ENCODE measurements at regions not wholly inside any gene's neighbourhood (a gene's known extent, or its start where the extent isn't known, plus 50 kb on each side); places are given as distances from the start of the nearest gene placed in this dataset.

GRCh38 chr1:72498371-72498770, 216.0 kb upstream of the NEGR1 start:
- TF ChIP-seq, protein P1, sequence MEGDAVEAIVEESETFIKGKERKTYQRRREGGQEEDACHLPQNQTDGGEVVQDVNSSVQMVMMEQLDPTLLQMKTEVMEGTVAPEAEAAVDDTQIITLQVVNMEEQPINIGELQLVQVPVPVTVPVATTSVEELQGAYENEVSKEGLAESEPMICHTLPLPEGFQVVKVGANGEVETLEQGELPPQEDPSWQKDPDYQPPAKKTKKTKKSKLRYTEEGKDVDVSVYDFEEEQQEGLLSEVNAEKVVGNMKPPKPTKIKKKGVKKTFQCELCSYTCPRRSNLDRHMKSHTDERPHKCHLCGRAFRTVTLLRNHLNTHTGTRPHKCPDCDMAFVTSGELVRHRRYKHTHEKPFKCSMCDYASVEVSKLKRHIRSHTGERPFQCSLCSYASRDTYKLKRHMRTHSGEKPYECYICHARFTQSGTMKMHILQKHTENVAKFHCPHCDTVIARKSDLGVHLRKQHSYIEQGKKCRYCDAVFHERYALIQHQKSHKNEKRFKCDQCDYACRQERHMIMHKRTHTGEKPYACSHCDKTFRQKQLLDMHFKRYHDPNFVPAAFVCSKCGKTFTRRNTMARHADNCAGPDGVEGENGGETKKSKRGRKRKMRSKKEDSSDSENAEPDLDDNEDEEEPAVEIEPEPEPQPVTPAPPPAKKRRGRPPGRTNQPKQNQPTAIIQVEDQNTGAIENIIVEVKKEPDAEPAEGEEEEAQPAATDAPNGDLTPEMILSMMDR (conservative IDR thresholded peaks at IDR 0.05): no peak
- WGBS, 2 experiments (ENCODE audit: insufficient coverage in 1 of 2, insufficient read length in 1 of 2): 92 to 97% methylated on average over 3 to 5 of the region's 5 CpGs
- no peaks in the 10 kb centered on the region for H3K9me3 Mint-ChIP-seq

DNA sequence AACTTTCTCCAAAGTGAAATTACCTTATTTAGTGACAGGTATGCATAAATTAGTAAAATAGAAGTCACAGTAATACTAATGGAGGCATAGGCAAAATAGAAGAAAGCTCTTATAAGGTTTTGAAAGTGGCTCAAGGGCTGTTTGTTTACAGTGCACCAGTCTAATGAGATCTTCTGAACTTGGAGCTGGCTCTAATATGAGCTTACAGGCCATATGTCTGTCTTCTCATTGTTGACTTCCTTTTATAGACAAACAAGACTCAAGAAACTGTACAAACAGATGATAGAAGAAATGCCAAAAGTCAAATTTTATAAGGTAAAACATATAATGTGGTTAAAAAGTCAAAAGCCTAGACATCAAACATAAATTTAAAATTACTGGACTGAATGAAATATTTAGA, 207.5 kb upstream of the NEGR1 start:
- no peaks in the 10 kb centered on the region for H3K9me3 ChIP-seq (ENCODE audit: control insufficient read depth, low read length)
- H3K4me3 Mint-ChIP-seq: no peak overlapping the region
- DNase-seq: no peak
- H3K36me3 ChIP-seq (ENCODE audit: control insufficient read depth, insufficient read depth, low read length): no peaks in the 10 kb centered on the region
- no peak overlapping the region for H3K9ac ChIP-seq (ENCODE audit: extremely low read depth, low read length, poor library complexity, severe bottlenecking)
- H3K4me3 ChIP-seq (ENCODE audit: low read length): no peak overlapping the region
- TF ChIP-seq, protein P1 (conservative IDR thresholded peaks at IDR 0.05): no peak
- no peaks in the 10 kb centered on the region for H3K4me1 Mint-ChIP-seq
- H3K27me3 ChIP-seq (ENCODE audit: control insufficient read depth, insufficient read depth, low read length, poor library complexity, severe bottlenecking): no peaks in the 10 kb centered on the region
- no peak overlapping the region for H3K27ac Mint-ChIP-seq
- H3K27me3 Mint-ChIP-seq (ENCODE audit: insufficient read depth): no peaks in the 10 kb centered on the region
- H3K4me1 ChIP-seq (ENCODE audit: control insufficient read depth, insufficient read depth, low read length): no peaks in the 10 kb centered on the region
- H3K9me3 Mint-ChIP-seq: no peaks in the 10 kb centered on the region
- H3K27ac ChIP-seq (ENCODE audit: low read depth, low read length): no peak overlapping the region
- H3K36me3 Mint-ChIP-seq (ENCODE audit: low read depth): no peaks in the 10 kb centered on the region

More at GRCh38 chr1:72498371-72498770, 216.0 kb upstream of the NEGR1 start:
- Histone ChIP-seq H3K9me3 (ENCODE audit: control insufficient read depth, low read length) (no peaks in the 10 kb centered on the region), H3K9ac (ENCODE audit: extremely low read depth, low read length, poor library complexity, severe bottlenecking) (no peak overlapping the region), H3K4me1 (ENCODE audit: control insufficient read depth, insufficient read depth, low read length) (no peaks in the 10 kb centered on the region), H3K27ac (ENCODE audit: low read depth, low read length) (no peak overlapping the region), H3K36me3 (ENCODE audit: control insufficient read depth, insufficient read depth, low read length) (no peaks in the 10 kb centered on the region), H3K4me3 (ENCODE audit: low read length) (no peak overlapping the region), H3K27me3 (ENCODE audit: control insufficient read depth, insufficient read depth, low read length, poor library complexity, severe bottlenecking) (no peaks in the 10 kb centered on the region)
- Mint-ChIP-seq H3K36me3 (ENCODE audit: low read depth) (no peaks in the 10 kb centered on the region), H3K27ac (no peak overlapping the region), H3K4me3 (no peak overlapping the region), H3K27me3 (ENCODE audit: insufficient read depth) (no peaks in the 10 kb centered on the region), H3K4me1 (peaks cover 4% of the 10 kb centered on the region)
- DNase-seq: no peak

- Histone ChIP-seq H3K27ac (ENCODE audit: low read depth, low read length) (no peak overlapping the region), H3K27me3 (ENCODE audit: control insufficient read depth, insufficient read depth, low read length, poor library complexity, severe bottlenecking) (no peaks in the 10 kb centered on the region), H3K4me1 (ENCODE audit: control insufficient read depth, insufficient read depth, low read length) (no peaks in the 10 kb centered on the region), H3K36me3 (ENCODE audit: control insufficient read depth, insufficient read depth, low read length) (no peaks in the 10 kb centered on the region), H3K4me3 (ENCODE audit: low read length) (no peak overlapping the region), H3K9me3 (ENCODE audit: control insufficient read depth, low read length) (no peaks in the 10 kb centered on the region), H3K9ac (ENCODE audit: extremely low read depth, low read length, poor library complexity, severe bottlenecking) (no peak overlapping the region)
- no peak overlapping the region for H3K4me3 Mint-ChIP-seq
- WGBS, 2 experiments (ENCODE audit: insufficient coverage in 1 of 2, insufficient read length in 1 of 2): 100% methylated on average over 1 of the region's 1 CpG; no CpG with 5 or more reads in 1 of the 2 experiments
- no peak overlapping the region for H3K27ac Mint-ChIP-seq
- H3K9me3 Mint-ChIP-seq: peaks cover 4% of the 10 kb centered on the region
- TF ChIP-seq, protein P1 (conservative IDR thresholded peaks at IDR 0.05): no peak
- no peak for DNase-seq
- no peaks in the 10 kb centered on the region for H3K27me3 Mint-ChIP-seq (ENCODE audit: insufficient read depth)
- no peaks in the 10 kb centered on the region for H3K36me3 Mint-ChIP-seq (ENCODE audit: low read depth)
- H3K4me1 Mint-ChIP-seq: peaks cover 8% of the 10 kb centered on the region
Observed at GRCh38 chr1:72485801-72486200, 203.5 kb upstream of the NEGR1 start.

Data from endodermal cell (in vitro differentiated cells).